Loucy (cell line): ENCODE measurements at regions not wholly inside any gene's neighbourhood (a gene's known extent, or its start where the extent isn't known, plus 50 kb on each side); places are given as distances from the start of the nearest gene placed in this dataset.

Experiments
- CTCF ChIP-seq: fragments of 200-600 bp; sonication (generic); conservative IDR thresholded peaks from 2 replicates; pipeline ENCODE4 v1.5.1; 2014; ENCODE audit warnings: mild to moderate bottlenecking, antibody characterized with exemption, low read length
- EZH2phosphoT487 ChIP-seq: fragments of 200-600 bp; IDR thresholded peaks from 2 replicates; pipeline ENCODE4 v1.6.1; 2018; ENCODE audit warnings: antibody characterized with exemption, mild to moderate bottlenecking, moderate library complexity, borderline replicate concordance

GRCh38 chr4:79688691-79689090 is 280.7 kb upstream of the GK2 start:
- TF ChIP-seq CTCF = no peak
- TF ChIP-seq EZH2phosphoT487 = no peak
